NCI-H2171 treated with DMSO at 0.1 percent for 48 hours (cell line): ENCODE measurements at regions not wholly inside any gene's neighbourhood (a gene's known extent, or its start where the extent isn't known, plus 50 kb on each side); places are given as distances from the start of the nearest gene placed in this dataset.

Source experiments
- DNase-seq: peaks from one replicate; lab custom pipeline; 2025; lab: John Stamatoyannopoulos, UW

GRCh38 chr3:127136024-127136600 is 56.8 kb upstream of the PRR23E start:
- no peak for DNase-seq

- no peak for DNase-seq
Observed at GRCh38 chr3:127136706-127137105, 56.2 kb upstream of the PRR23E start.

- DNase-seq: no peak
Observed at GRCh38 chr3:127137113-127137512, 55.8 kb upstream of the PRR23E start.

GRCh38 chr3:127137757-127138536 is 55.0 kb upstream of the PRR23E start:
- DNase-seq: no peak

GRCh38 chr3:127139601-127140500 is 53.1 kb upstream of the PRR23E start:
- no peak for DNase-seq

- no peak for DNase-seq
Observed at GRCh38 chr3:127140501-127141460, 52.1 kb upstream of the PRR23E start.

GRCh38 chr3:127141921-127142730 is 50.8 kb upstream of the PRR23E start:
- DNase-seq: peak; percentile 79
